Colonic mucosa (tissue), 4 donors: ENCODE measurements at regions not wholly inside any gene's neighbourhood (a gene's known extent, or its start where the extent isn't known, plus 50 kb on each side); places are given as distances from the start of the nearest gene placed in this dataset.
"Not testable (repeated sequence)": the region's sequence is repeated elsewhere in the genome, so short reads cannot be mapped to it uniquely, and the experiment has no call there.

Experiments
- DNase-seq: peaks from one replicate; pipeline ENCODE4 v3.0.0-alpha.2; 2020
- H3K27ac ChIP-seq: fragments of 200-600 bp; one replicate; pipeline ENCODE4 v1.8.0; 2021
- H3K27me3 ChIP-seq: fragments of 200-600 bp; one replicate; pipeline ENCODE4 v1.8.0; 2021
- H3K36me3 ChIP-seq: fragments of 200-600 bp; one replicate; pipeline ENCODE4 v1.8.0; 2021
- H3K4me1 ChIP-seq: fragments of 200-600 bp; one replicate; pipeline ENCODE4 v1.8.0; 2021; ENCODE audit warnings: mild to moderate bottlenecking
- H3K4me3 ChIP-seq: fragments of 200-600 bp; one replicate; pipeline ENCODE4 v1.8.0; 2021
- H3K9ac ChIP-seq, 2 donors: one replicate each; pipeline ENCODE4 v1.7.0; 2013; ENCODE audit warnings: control low read depth in 2 of 2, low read depth in 2 of 2, low read length in 2 of 2
- H3K9me3 ChIP-seq: fragments of 200-600 bp; one replicate; pipeline ENCODE4 v1.8.0; 2021
- intact Hi-C: fragments of 100-400 bp; cut with DNase I; formaldehyde crosslinking; loops from one replicate; pipeline ENCODE4 v1.14.1; 2022
- TF ChIP-seq, protein P1 (sequence below): fragments of 200-600 bp; IDR thresholded peaks from one replicate; pipeline ENCODE4 v1.8.0; 2022; ENCODE audit warnings: antibody characterized with exemption, mild to moderate bottlenecking
- donor health status: healthy.
- donor health status: DM: no; HTN: no; CAD: no.
- donor health status: DM: no; HTN: no; CAD: no.

- TF ChIP-seq, protein P1, sequence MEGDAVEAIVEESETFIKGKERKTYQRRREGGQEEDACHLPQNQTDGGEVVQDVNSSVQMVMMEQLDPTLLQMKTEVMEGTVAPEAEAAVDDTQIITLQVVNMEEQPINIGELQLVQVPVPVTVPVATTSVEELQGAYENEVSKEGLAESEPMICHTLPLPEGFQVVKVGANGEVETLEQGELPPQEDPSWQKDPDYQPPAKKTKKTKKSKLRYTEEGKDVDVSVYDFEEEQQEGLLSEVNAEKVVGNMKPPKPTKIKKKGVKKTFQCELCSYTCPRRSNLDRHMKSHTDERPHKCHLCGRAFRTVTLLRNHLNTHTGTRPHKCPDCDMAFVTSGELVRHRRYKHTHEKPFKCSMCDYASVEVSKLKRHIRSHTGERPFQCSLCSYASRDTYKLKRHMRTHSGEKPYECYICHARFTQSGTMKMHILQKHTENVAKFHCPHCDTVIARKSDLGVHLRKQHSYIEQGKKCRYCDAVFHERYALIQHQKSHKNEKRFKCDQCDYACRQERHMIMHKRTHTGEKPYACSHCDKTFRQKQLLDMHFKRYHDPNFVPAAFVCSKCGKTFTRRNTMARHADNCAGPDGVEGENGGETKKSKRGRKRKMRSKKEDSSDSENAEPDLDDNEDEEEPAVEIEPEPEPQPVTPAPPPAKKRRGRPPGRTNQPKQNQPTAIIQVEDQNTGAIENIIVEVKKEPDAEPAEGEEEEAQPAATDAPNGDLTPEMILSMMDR, result no peak
- no peaks in the 10 kb centered on the region for H3K4me1 ChIP-seq
Observed at GRCh38 chrX:87403551-87403950, 114.1 kb upstream of the KLHL4 start.

GRCh38 chrX:87409113-87409841 lies 108.3 kb upstream of the KLHL4 start:
- intact Hi-C loops, result no loop called here
- Histone ChIP-seq H3K27me3 (no peaks in the 10 kb centered on the region), H3K36me3 (no peaks in the 10 kb centered on the region), H3K9ac (no peak overlapping the region), H3K4me1 (no peaks in the 10 kb centered on the region), H3K27ac (no peak overlapping the region), H3K4me3 (no peak overlapping the region), H3K9me3 (no peaks in the 10 kb centered on the region)
- peak; percentile 18 for DNase-seq
- TF ChIP-seq, protein P1, result no peak

More at GRCh38 chrX:87403551-87403950, 114.1 kb upstream of the KLHL4 start:
- intact Hi-C loops, result no loop called here
- Histone ChIP-seq H3K4me3 (no peak overlapping the region), H3K27me3 (no peaks in the 10 kb centered on the region), H3K9me3 (no peaks in the 10 kb centered on the region), H3K9ac (no peak overlapping the region), H3K27ac (no peak overlapping the region), H3K36me3 (no peaks in the 10 kb centered on the region)
- no peak for DNase-seq

DNA sequence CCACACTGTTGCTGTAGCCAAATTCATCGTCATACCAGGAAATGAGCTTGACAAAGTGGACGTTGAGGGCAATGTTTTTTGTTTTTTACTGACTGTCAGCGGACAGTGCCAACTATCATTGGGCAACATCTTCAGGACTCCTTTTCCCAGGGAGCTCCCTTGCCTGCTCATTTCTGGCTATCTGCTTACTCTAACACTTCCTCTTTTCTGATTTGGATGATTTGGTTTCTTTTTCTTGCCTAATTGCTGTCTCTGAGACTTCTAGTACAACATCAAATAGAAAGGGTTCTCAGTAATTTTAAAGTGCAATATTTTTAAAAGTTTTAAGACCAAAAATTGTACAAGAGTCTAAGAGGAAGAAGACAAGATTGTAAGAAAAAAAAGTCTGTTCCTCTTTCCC lies 92.0 kb upstream of the KLHL4 start:
- no peak overlapping the region for H3K9ac ChIP-seq
- intact Hi-C loops, result no loop called here
- H3K27me3 ChIP-seq, result no peaks in the 10 kb centered on the region
- H3K4me1 ChIP-seq, result no peaks in the 10 kb centered on the region
- no peak overlapping the region for H3K4me3 ChIP-seq
- DNase-seq, result no peak
- H3K27ac ChIP-seq, result no peak overlapping the region
- TF ChIP-seq, protein P1, result no peak
- no peaks in the 10 kb centered on the region for H3K36me3 ChIP-seq
- H3K9me3 ChIP-seq, result no peaks in the 10 kb centered on the region

- intact Hi-C loops, result no loop called here
- DNase-seq, result no peak
- Histone ChIP-seq H3K27ac (no peak overlapping the region), H3K9me3 (no peaks in the 10 kb centered on the region), H3K4me1 (no peaks in the 10 kb centered on the region), H3K27me3 (no peaks in the 10 kb centered on the region), H3K4me3 (no peak overlapping the region), H3K9ac (no peak overlapping the region), H3K36me3 (no peaks in the 10 kb centered on the region)
- TF ChIP-seq, protein P1, result no peak
Observed at GRCh38 chrX:87434618-87435017, 83.0 kb upstream of the KLHL4 start.

- H3K9me3 ChIP-seq, H3K9ac ChIP-seq, DNase-seq, H3K36me3 ChIP-seq, H3K27ac ChIP-seq, H3K4me3 ChIP-seq, intact Hi-C loops, H3K4me1 ChIP-seq, H3K27me3 ChIP-seq: not testable (repeated sequence)
Observed at GRCh38 chrX:87448613-87449012, 69.0 kb upstream of the KLHL4 start.

DNA sequence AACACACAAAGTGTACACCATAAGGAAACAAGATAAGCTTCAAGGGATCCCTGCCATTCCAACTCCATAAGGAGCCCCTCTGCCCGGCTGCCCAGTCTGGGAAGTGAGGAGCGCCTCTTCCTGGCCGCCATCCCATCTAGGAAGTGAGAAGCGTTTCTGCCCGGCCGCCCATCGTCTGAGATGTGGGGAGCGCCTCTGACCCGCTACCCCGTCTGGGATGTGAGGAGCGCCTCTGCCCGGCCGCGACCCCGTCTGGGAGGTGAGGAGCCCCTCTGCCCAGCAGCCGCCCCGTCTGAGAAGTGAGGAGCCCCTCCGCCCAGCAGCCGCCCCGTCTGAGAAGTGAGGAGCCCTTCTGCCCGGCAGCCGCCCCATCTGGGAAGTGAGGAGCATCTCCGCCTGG lies 51.8 kb upstream of the KLHL4 start:
- H3K4me1 ChIP-seq, H3K36me3 ChIP-seq, H3K9me3 ChIP-seq, H3K4me3 ChIP-seq, H3K27ac ChIP-seq, intact Hi-C loops, DNase-seq, H3K27me3 ChIP-seq, H3K9ac ChIP-seq: not testable (repeated sequence)
